A549 (cell line): ENCODE measurements at regions not wholly inside any gene's neighbourhood (a gene's known extent, or its start where the extent isn't known, plus 50 kb on each side); places are given as distances from the start of the nearest gene placed in this dataset.

Source experiments
- BCL3 ChIP-seq: fragments of >200 bp; sonication (Bioruptor Twin); formaldehyde crosslinking; IDR thresholded peaks from 3 replicates; pipeline ENCODE4 v1.6.1; 2016
- CHD2 ChIP-seq: fragments of 150-350 bp; IDR thresholded peaks from 2 replicates; pipeline ENCODE4 v1.6.1; 2014; ENCODE audit warnings: low read length; ENCODE audit not compliant: partially characterized antibody
- CTCF ChIP-seq: fragments of >200 bp; sonication (Bioruptor Twin); formaldehyde crosslinking; IDR thresholded peaks from 3 replicates; pipeline ENCODE4 v1.5.1; 2016
- EP300 ChIP-seq, 2 experiments: fragments of >200 bp; sonication (Bioruptor Twin); formaldehyde crosslinking; IDR thresholded peaks; 2 replicates in 1 of 2; 3 replicates in 1 of 2; pipeline ENCODE4 v1.6.1; 2016 to 2017
- HMGXB4 ChIP-seq: fragments of 250-450 bp; sonication (Bioruptor Pico); IDR thresholded peaks from 2 replicates; pipeline ENCODE4 v1.5.0; 2021; ENCODE audit warnings: mild to moderate bottlenecking, moderate library complexity, borderline replicate concordance
- KDM5A ChIP-seq: fragments of 200-600 bp; sonication (generic); IDR thresholded peaks from 2 replicates; pipeline ENCODE4 v1.6.1; 2016; ENCODE audit warnings: antibody characterized with exemption, mild to moderate bottlenecking
- NR3C1 ChIP-seq: fragments of >200 bp; sonication (Bioruptor Twin); formaldehyde crosslinking; IDR thresholded peaks from 3 replicates; pipeline ENCODE4 v1.6.1; 2017
- PHF8 ChIP-seq: fragments of 200-600 bp; sonication (generic); IDR thresholded peaks from 2 replicates; pipeline ENCODE4 v1.6.1; 2016; ENCODE audit warnings: low read depth, mild to moderate bottlenecking, antibody characterized with exemption, moderate library complexity, borderline replicate concordance
- POLR2A ChIP-seq: IDR thresholded peaks from 2 replicates; pipeline ENCODE4 v1.6.1; 2012; ENCODE audit warnings: mild to moderate bottlenecking, low read length
- SMC3 ChIP-seq: fragments of >200 bp; sonication (Bioruptor Twin); formaldehyde crosslinking; IDR thresholded peaks from 3 replicates; pipeline ENCODE4 v1.6.1; 2018; ENCODE audit warnings: inconsistent platforms
- ZC3H11A ChIP-seq: fragments of 450-650 bp; IDR thresholded peaks from 2 replicates; pipeline ENCODE4 v1.6.1; 2014; ENCODE audit warnings: antibody characterized with exemption, mild to moderate bottlenecking
- ZFP36 ChIP-seq: fragments of 450-650 bp; IDR thresholded peaks from 2 replicates; pipeline ENCODE4 v1.6.1; 2014; ENCODE audit warnings: borderline replicate concordance; ENCODE audit not compliant: partially characterized antibody
- TF ChIP-seq, protein P1 (sequence below): fragments of 150-350 bp; IDR thresholded peaks from 2 replicates; pipeline ENCODE4 v1.6.1; 2014; ENCODE audit warnings: low read depth, mild to moderate bottlenecking, low read length

DNA sequence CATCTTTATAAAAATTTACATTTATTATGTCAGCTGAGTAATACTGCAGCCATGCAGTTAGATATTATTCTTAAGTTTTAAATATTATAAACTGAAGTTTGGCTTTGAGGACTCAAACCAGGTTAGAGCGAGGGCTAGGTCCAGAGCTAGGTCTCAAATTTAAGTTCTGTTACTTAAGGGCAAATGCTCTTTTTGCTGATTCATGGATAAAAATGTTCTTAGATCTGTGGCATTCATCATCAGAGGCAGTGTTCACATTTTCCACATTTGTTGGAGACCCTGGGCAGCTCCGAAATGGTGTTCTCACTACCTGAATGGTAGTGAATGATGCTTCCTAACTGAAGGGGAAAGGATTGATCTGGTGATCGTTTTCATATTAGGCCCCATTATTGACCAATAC is 121.4 kb upstream of the MB21D2 start:
- TF ChIP-seq BCL3: no peak
- TF ChIP-seq CTCF: no peak
- TF ChIP-seq ZFP36: no peak
- TF ChIP-seq POLR2A: no peak
- no peak for TF ChIP-seq KDM5A
- TF ChIP-seq EP300 (IDR thresholded peaks at IDR 0.05): no peak
- no peak for TF ChIP-seq NR3C1
- no peak for TF ChIP-seq HMGXB4
- no peak for TF ChIP-seq PHF8
- TF ChIP-seq, protein P1, sequence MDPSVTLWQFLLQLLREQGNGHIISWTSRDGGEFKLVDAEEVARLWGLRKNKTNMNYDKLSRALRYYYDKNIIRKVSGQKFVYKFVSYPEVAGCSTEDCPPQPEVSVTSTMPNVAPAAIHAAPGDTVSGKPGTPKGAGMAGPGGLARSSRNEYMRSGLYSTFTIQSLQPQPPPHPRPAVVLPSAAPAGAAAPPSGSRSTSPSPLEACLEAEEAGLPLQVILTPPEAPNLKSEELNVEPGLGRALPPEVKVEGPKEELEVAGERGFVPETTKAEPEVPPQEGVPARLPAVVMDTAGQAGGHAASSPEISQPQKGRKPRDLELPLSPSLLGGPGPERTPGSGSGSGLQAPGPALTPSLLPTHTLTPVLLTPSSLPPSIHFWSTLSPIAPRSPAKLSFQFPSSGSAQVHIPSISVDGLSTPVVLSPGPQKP: no peak
- TF ChIP-seq SMC3: no peak
- TF ChIP-seq CHD2: no peak
- TF ChIP-seq ZC3H11A: no peak
